T-helper 2 cell (primary cell): ENCODE measurements at regions not wholly inside any gene's neighbourhood (a gene's known extent, or its start where the extent isn't known, plus 50 kb on each side); places are given as distances from the start of the nearest gene placed in this dataset.
A peak's percentile ranks its signal among the peaks of the same experiment; 100 is the strongest.
"Not testable (repeated sequence)": the region's sequence is repeated elsewhere in the genome, so short reads cannot be mapped to it uniquely, and the experiment has no call there.

Source experiments
- DNase-seq, 5 experiments: peaks; one replicate each; pipeline versions ENCODE4 v3.0.0 to v3.0.0-alpha.2; 2012 to 2022

GRCh38 chr10:108039821-108040584 lies 875.5 kb upstream of the SORCS1 start:
- DNase-seq, result peak in 1 of 5 experiments; percentile 0

- no peak for DNase-seq
Measured at GRCh38 chr10:108037061-108037460, 872.6 kb upstream of the SORCS1 start.

- no peak for DNase-seq
Measured at GRCh38 chr10:108036265-108036664, 871.8 kb upstream of the SORCS1 start.

- DNase-seq, result no peak
Measured at GRCh38 chr10:108034829-108035228, 870.3 kb upstream of the SORCS1 start.

GRCh38 chr10:108033518-108033917 lies 869.0 kb upstream of the SORCS1 start:
- DNase-seq, result not testable (repeated sequence)

GRCh38 chr10:108031505-108031904 lies 867.0 kb upstream of the SORCS1 start:
- no peak for DNase-seq

GRCh38 chr10:108014902-108015177 lies 850.3 kb upstream of the SORCS1 start:
- DNase-seq, result peak in 1 of 5 experiments; percentile 50

GRCh38 chr10:108014145-108014901 lies 849.8 kb upstream of the SORCS1 start:
- no peak for DNase-seq

- peak in 1 of 5 experiments; percentile 21 for DNase-seq
Measured at GRCh38 chr10:108005627-108006026, 841.1 kb upstream of the SORCS1 start.

GRCh38 chr10:108003576-108003975 lies 839.1 kb upstream of the SORCS1 start:
- no peak for DNase-seq

- DNase-seq, result no peak
Measured at GRCh38 chr10:108003061-108003460, 838.6 kb upstream of the SORCS1 start.

- no peak for DNase-seq
Measured at GRCh38 chr10:108000365-108000764, 835.9 kb upstream of the SORCS1 start.

GRCh38 chr10:107994621-107995270 lies 830.2 kb upstream of the SORCS1 start:
- no peak for DNase-seq

GRCh38 chr10:107986571-107986970 lies 822.1 kb upstream of the SORCS1 start:
- no peak for DNase-seq

- DNase-seq, result no peak
Measured at GRCh38 chr10:107984581-107984980, 820.1 kb upstream of the SORCS1 start.

GRCh38 chr10:107984149-107984548 lies 819.6 kb upstream of the SORCS1 start:
- no peak for DNase-seq

- no peak for DNase-seq
Measured at GRCh38 chr10:107978455-107978854, 813.9 kb upstream of the SORCS1 start.

GRCh38 chr10:107971973-107972372 lies 807.5 kb upstream of the SORCS1 start:
- no peak for DNase-seq

GRCh38 chr10:107971411-107971810 lies 806.9 kb upstream of the SORCS1 start:
- no peak for DNase-seq

GRCh38 chr10:107970512-107970911 lies 806.0 kb upstream of the SORCS1 start:
- DNase-seq, result no peak

- DNase-seq, result no peak
Measured at GRCh38 chr10:107969936-107970335, 805.4 kb upstream of the SORCS1 start.

GRCh38 chr10:107966826-107967225 lies 802.3 kb upstream of the SORCS1 start:
- no peak for DNase-seq

- no peak for DNase-seq
Measured at GRCh38 chr10:107952649-107953556, 788.4 kb upstream of the SORCS1 start.
